ENCODE measurements at regions not wholly inside any gene's neighbourhood (a gene's known extent, or its start where the extent isn't known, plus 50 kb on each side); places are given as distances from the start of the nearest gene placed in this dataset.

- Histone ChIP-seq H3K9me3 (ENCODE audit: low read length) (peaks cover 4% of the 10 kb centered on the region), H2AFZ (ENCODE audit: low read depth, low read length) (peak overlapping the region; percentile 37), H3K27me3 (ENCODE audit: insufficient read depth, low read length) (no peaks in the 10 kb centered on the region), H3K36me3 (ENCODE audit: insufficient read depth, low read length) (no peaks in the 10 kb centered on the region), H3K4me3 (ENCODE audit: low read length) (no peak overlapping the region), H3K4me1 (ENCODE audit: insufficient read depth, low read length) (no peaks in the 10 kb centered on the region)
These were observed 219.5 kb upstream of the ZNF804B start for GRCh38 chr7:88540012-88540411.

DNA sequence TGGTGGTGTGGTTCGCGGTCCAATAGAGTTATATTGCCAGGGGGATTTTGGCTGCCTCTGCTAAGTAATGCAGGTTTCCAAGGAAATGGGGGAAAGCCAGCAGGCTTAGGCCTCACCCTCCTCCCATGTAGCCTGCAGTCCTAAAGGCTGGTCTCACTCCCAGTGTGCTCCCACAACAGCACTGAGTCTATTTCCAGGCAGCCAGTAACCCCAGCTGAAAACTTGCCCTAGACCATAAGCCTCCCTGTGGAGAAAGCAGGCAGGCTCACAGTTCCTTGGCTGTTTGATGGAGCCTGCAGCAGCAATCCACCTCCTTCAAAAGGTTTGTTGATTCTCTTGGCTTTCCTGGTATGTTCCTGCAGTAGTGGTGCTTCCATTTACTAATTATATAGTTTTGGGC, 220.0 kb upstream of the ZNF804B start:
- Histone ChIP-seq H3K4me1 (ENCODE audit: insufficient read depth, low read length) (no peaks in the 10 kb centered on the region), H3K4me3 (ENCODE audit: low read length) (no peak overlapping the region), H3K36me3 (ENCODE audit: insufficient read depth, low read length) (no peaks in the 10 kb centered on the region), H3K27me3 (ENCODE audit: insufficient read depth, low read length) (no peaks in the 10 kb centered on the region), H2AFZ (ENCODE audit: low read depth, low read length) (no peak overlapping the region), H3K9me3 (ENCODE audit: low read length) (peaks cover under 1% of the 10 kb centered on the region)

DNA sequence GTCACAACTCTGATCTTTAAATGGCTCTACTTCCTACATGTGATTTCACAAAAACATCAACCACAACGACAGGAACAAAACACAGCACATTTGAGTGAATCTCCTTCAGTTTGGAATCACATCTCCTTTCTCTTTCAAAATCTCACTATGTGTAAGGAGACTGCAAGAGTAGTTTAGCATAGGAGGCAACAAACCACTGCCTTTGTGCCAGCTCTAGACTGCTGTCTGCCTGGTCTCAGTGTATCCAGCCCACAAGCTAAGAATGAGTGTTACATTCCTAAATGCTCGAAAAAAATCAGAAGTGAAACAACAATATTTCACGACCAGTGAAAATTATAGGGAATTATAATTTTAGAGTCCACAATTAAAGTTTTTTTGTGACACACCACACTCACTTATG, 217.0 kb upstream of the STEAP4 start:
- H3K36me3 ChIP-seq (ENCODE audit: insufficient read depth, low read length), result no peaks in the 10 kb centered on the region
- H2AFZ ChIP-seq (ENCODE audit: low read depth, low read length), result no peak overlapping the region
- no peaks in the 10 kb centered on the region for H3K27me3 ChIP-seq (ENCODE audit: insufficient read depth, low read length)
- no peak overlapping the region for H3K4me3 ChIP-seq (ENCODE audit: low read length)
- H3K9me3 ChIP-seq (ENCODE audit: low read length), result no peaks in the 10 kb centered on the region
- peaks cover 2% of the 10 kb centered on the region for H3K4me1 ChIP-seq (ENCODE audit: insufficient read depth, low read length)

DNA sequence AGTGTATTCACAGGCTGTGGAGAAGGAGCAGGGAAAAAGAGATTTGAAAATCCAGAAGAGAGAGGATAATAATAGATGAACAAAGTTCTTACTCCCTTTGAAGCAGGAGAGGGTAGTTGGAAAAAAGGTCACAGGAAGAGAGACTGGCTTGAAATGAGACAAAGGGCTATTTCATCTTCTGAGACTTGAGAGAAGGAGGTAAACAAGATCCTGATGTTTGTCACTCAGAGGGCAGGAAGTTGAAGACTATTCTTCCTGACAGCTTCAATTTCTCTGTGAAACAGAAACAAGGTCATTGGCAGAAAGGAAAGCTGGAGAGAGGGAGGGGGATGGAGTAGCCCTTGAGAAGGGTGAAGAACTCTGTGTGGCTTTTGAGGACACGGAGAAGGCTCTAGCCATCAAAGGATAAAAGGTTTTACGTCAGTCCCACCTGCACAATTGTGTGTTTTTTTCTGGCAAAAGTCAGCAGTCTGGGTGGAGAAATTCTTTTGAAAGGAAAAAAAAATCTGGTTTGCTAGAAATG, 216.1 kb upstream of the STEAP4 start:
- Histone ChIP-seq H3K27me3 (ENCODE audit: insufficient read depth, low read length) (no peaks in the 10 kb centered on the region), H3K9me3 (ENCODE audit: low read length) (no peaks in the 10 kb centered on the region), H3K36me3 (ENCODE audit: insufficient read depth, low read length) (no peaks in the 10 kb centered on the region), H2AFZ (ENCODE audit: low read depth, low read length) (no peak overlapping the region), H3K4me3 (ENCODE audit: low read length) (no peak overlapping the region), H3K4me1 (ENCODE audit: insufficient read depth, low read length) (peaks cover 2% of the 10 kb centered on the region)

DNA sequence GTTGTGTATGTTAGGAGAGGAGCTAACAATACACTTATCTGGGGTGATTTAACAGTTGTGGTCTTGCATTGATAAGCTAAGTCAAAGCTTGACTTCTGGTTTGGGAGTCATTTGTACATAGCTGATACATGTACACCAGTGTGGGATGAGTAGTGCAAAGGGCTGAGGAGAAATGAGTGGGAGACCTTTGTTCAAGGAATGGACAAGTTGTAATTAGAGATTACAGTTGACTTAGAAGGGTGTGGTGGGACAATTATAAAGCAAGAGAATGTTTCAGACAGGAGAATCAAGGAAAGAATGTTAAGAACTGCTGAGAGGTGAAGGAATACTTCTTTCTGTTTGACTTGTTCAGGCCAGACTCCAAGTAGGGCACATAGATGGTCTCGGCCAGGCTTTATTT, 209.7 kb upstream of the STEAP4 start:
- H3K36me3 ChIP-seq (ENCODE audit: insufficient read depth, low read length), result no peaks in the 10 kb centered on the region

GRCh38 chr7:88515301-88515700, 208.6 kb upstream of the STEAP4 start:
- Histone ChIP-seq H3K36me3 (ENCODE audit: insufficient read depth, low read length) (no peaks in the 10 kb centered on the region), H3K27me3 (ENCODE audit: insufficient read depth, low read length) (no peaks in the 10 kb centered on the region), H2AFZ (ENCODE audit: low read depth, low read length) (no peak overlapping the region), H3K4me3 (ENCODE audit: low read length) (no peak overlapping the region), H3K9me3 (ENCODE audit: low read length) (no peaks in the 10 kb centered on the region), H3K4me1 (ENCODE audit: insufficient read depth, low read length) (no peaks in the 10 kb centered on the region)

More for the DNA sequence above, 209.7 kb upstream of the STEAP4 start:
- no peaks in the 10 kb centered on the region for H3K4me1 ChIP-seq (ENCODE audit: insufficient read depth, low read length)
- H3K27me3 ChIP-seq (ENCODE audit: insufficient read depth, low read length), result no peaks in the 10 kb centered on the region
- H3K4me3 ChIP-seq (ENCODE audit: low read length), result no peak overlapping the region
- H2AFZ ChIP-seq (ENCODE audit: low read depth, low read length), result no peak overlapping the region
- H3K9me3 ChIP-seq (ENCODE audit: low read length), result no peaks in the 10 kb centered on the region

GRCh38 chr7:88509341-88509740, 202.6 kb upstream of the STEAP4 start:
- Histone ChIP-seq H2AFZ (ENCODE audit: low read depth, low read length) (no peak overlapping the region), H3K27me3 (ENCODE audit: insufficient read depth, low read length) (no peaks in the 10 kb centered on the region), H3K4me3 (ENCODE audit: low read length) (no peak overlapping the region), H3K4me1 (ENCODE audit: insufficient read depth, low read length) (no peaks in the 10 kb centered on the region), H3K9me3 (ENCODE audit: low read length) (no peaks in the 10 kb centered on the region), H3K36me3 (ENCODE audit: insufficient read depth, low read length) (no peaks in the 10 kb centered on the region)

GRCh38 chr7:88500131-88500530, 193.4 kb upstream of the STEAP4 start:
- Histone ChIP-seq H3K9me3 (ENCODE audit: low read length) (no peaks in the 10 kb centered on the region), H3K36me3 (ENCODE audit: insufficient read depth, low read length) (no peaks in the 10 kb centered on the region), H3K4me3 (ENCODE audit: low read length) (no peak overlapping the region), H3K4me1 (ENCODE audit: insufficient read depth, low read length) (no peaks in the 10 kb centered on the region), H2AFZ (ENCODE audit: low read depth, low read length) (no peak overlapping the region), H3K27me3 (ENCODE audit: insufficient read depth, low read length) (no peaks in the 10 kb centered on the region)

- Histone ChIP-seq H3K36me3 (ENCODE audit: insufficient read depth, low read length) (no peaks in the 10 kb centered on the region), H3K9me3 (ENCODE audit: low read length) (no peaks in the 10 kb centered on the region), H3K4me3 (ENCODE audit: low read length) (no peak overlapping the region), H3K27me3 (ENCODE audit: insufficient read depth, low read length) (no peaks in the 10 kb centered on the region), H3K4me1 (ENCODE audit: insufficient read depth, low read length) (no peaks in the 10 kb centered on the region), H2AFZ (ENCODE audit: low read depth, low read length) (no peak overlapping the region)
These were observed 189.4 kb upstream of the STEAP4 start for GRCh38 chr7:88495881-88496725.

DNA sequence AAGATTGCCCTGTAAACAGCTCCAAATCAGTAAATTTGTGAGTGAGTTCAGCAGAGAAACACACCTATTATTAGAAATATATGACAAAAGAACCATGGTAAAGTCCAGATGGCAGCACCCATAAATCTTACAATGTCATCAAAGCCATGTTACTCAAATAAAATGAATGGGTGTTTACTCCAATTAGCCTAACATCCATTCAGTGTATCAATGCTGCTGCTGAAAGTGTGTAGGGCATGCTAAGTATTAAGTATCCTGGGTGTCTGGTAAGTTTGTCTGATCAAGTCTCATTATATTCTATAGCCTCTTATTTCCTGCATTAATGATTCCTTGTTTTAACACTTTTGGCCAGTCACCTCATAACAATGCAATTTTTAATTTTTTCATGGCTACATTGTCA, 185.5 kb upstream of the STEAP4 start:
- Histone ChIP-seq H2AFZ (ENCODE audit: low read depth, low read length) (no peak overlapping the region), H3K4me1 (ENCODE audit: insufficient read depth, low read length) (no peaks in the 10 kb centered on the region), H3K27me3 (ENCODE audit: insufficient read depth, low read length) (no peaks in the 10 kb centered on the region), H3K9me3 (ENCODE audit: low read length) (no peaks in the 10 kb centered on the region), H3K36me3 (ENCODE audit: insufficient read depth, low read length) (no peaks in the 10 kb centered on the region), H3K4me3 (ENCODE audit: low read length) (no peak overlapping the region)

DNA sequence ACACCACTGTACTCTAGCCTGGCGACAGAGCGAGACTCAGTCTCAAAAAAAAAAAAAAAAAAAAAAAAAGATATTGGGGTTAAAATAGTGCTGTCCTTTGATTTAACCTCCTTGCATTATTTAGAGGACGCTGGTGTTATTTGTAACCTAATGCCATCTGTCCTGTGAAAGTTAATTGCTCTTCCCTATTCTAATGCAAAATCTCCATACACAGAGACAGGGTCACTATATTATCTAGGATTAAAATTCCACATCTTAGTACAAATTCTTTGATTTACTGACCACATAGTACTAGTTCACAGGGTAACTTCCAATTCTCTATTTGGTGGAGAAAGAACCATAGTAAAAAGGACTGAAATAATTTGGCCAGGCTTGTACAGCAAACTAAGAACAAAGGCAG, 184.2 kb upstream of the STEAP4 start:
- H3K4me1 ChIP-seq (ENCODE audit: insufficient read depth, low read length), result no peaks in the 10 kb centered on the region
- H2AFZ ChIP-seq (ENCODE audit: low read depth, low read length), result no peak overlapping the region
- no peaks in the 10 kb centered on the region for H3K36me3 ChIP-seq (ENCODE audit: insufficient read depth, low read length)
- H3K9me3 ChIP-seq (ENCODE audit: low read length), result no peaks in the 10 kb centered on the region
- no peaks in the 10 kb centered on the region for H3K27me3 ChIP-seq (ENCODE audit: insufficient read depth, low read length)
- H3K4me3 ChIP-seq (ENCODE audit: low read length), result no peak overlapping the region

GRCh38 chr7:88490161-88490560, 183.5 kb upstream of the STEAP4 start:
- H2AFZ ChIP-seq (ENCODE audit: low read depth, low read length), result no peak overlapping the region
- H3K36me3 ChIP-seq (ENCODE audit: insufficient read depth, low read length), result no peaks in the 10 kb centered on the region

GRCh38 chr7:88485821-88486220, 179.1 kb upstream of the STEAP4 start:
- Histone ChIP-seq H2AFZ (ENCODE audit: low read depth, low read length) (no peak overlapping the region), H3K9me3 (ENCODE audit: low read length) (no peaks in the 10 kb centered on the region), H3K36me3 (ENCODE audit: insufficient read depth, low read length) (no peaks in the 10 kb centered on the region), H3K27me3 (ENCODE audit: insufficient read depth, low read length) (no peaks in the 10 kb centered on the region), H3K4me1 (ENCODE audit: insufficient read depth, low read length) (no peaks in the 10 kb centered on the region), H3K4me3 (ENCODE audit: low read length) (no peak overlapping the region)

More at GRCh38 chr7:88490161-88490560, 183.5 kb upstream of the STEAP4 start:
- H3K27me3 ChIP-seq (ENCODE audit: insufficient read depth, low read length), result no peaks in the 10 kb centered on the region
- no peaks in the 10 kb centered on the region for H3K4me1 ChIP-seq (ENCODE audit: insufficient read depth, low read length)
- H3K9me3 ChIP-seq (ENCODE audit: low read length), result no peaks in the 10 kb centered on the region
- H3K4me3 ChIP-seq (ENCODE audit: low read length), result no peak overlapping the region

DNA sequence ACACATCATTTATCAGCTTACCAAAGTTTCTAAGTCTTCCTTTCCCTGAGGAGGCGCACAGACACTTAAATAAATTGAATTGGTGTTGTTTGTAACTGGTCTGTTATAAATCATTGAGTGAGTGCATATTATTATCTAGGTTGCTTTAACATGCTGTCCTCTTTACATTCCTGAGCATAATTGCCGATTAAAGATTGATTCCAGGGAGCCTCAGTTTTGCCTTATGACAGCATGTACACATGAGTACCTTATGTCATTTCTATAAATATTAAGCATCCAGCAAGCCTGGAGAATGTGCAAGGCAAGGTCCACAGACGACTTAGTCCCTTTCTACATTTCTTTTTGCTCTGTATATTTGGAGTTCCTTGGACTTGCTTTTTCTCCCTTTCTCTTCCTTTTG, 177.9 kb upstream of the STEAP4 start:
- H3K9me3 ChIP-seq (ENCODE audit: low read length), result no peaks in the 10 kb centered on the region
- no peaks in the 10 kb centered on the region for H3K27me3 ChIP-seq (ENCODE audit: insufficient read depth, low read length)
- H3K4me1 ChIP-seq (ENCODE audit: insufficient read depth, low read length), result peaks cover 3% of the 10 kb centered on the region
- no peak overlapping the region for H2AFZ ChIP-seq (ENCODE audit: low read depth, low read length)
- no peaks in the 10 kb centered on the region for H3K36me3 ChIP-seq (ENCODE audit: insufficient read depth, low read length)
- H3K4me3 ChIP-seq (ENCODE audit: low read length), result no peak overlapping the region

All from neuron (in vitro differentiated cells).